Stimulated activated naive CD8-positive, alpha-beta T cell treated with anti-CD3 and anti-CD28 coated beads, Interleukin-15, amount 100 ng/mL, for 72 hours (primary cell): ENCODE measurements at regions not wholly inside any gene's neighbourhood (a gene's known extent, or its start where the extent isn't known, plus 50 kb on each side); places are given as distances from the start of the nearest gene placed in this dataset.
A peak's percentile ranks its signal among the peaks of the same experiment; 100 is the strongest.
"Not testable (repeated sequence)": the region's sequence is repeated elsewhere in the genome, so short reads cannot be mapped to it uniquely, and the experiment has no call there.

Experiments used
- ATAC-seq: fragments of 150-1000 bp; cut with Tn5 transposase; 2 replicates; pipeline ENCODE4 v1.10.0; 2021; ENCODE audit warnings: mild to moderate bottlenecking, moderate library complexity
- DNase-seq, 2 donors: peaks; one replicate each; pipeline ENCODE4 v3.0.0; 2021 to 2022
- H3K27ac Mint-ChIP-seq, 2 donors: one replicate each; pipeline ENCODE4 v1.8.0; 2022; ENCODE audit warnings: mild to moderate bottlenecking in 2 of 2, mixed read lengths in 2 of 2, moderate library complexity in 2 of 2
- H3K27me3 Mint-ChIP-seq: one replicate; pipeline ENCODE4 v1.8.0; 2022; ENCODE audit warnings: mixed read lengths
- H3K4me1 Mint-ChIP-seq: one replicate; pipeline ENCODE4 v1.8.0; 2022; ENCODE audit warnings: mild to moderate bottlenecking, mixed read lengths
- H3K4me3 Mint-ChIP-seq, 2 donors: one replicate each; pipeline ENCODE4 v1.8.0; 2022; ENCODE audit warnings: mild to moderate bottlenecking in 2 of 2, mixed read lengths in 2 of 2, moderate library complexity in 1 of 2
- H3K9me3 Mint-ChIP-seq, 2 donors: one replicate each; pipeline ENCODE4 v1.8.0; 2022; ENCODE audit warnings: mixed read lengths in 2 of 2

DNA sequence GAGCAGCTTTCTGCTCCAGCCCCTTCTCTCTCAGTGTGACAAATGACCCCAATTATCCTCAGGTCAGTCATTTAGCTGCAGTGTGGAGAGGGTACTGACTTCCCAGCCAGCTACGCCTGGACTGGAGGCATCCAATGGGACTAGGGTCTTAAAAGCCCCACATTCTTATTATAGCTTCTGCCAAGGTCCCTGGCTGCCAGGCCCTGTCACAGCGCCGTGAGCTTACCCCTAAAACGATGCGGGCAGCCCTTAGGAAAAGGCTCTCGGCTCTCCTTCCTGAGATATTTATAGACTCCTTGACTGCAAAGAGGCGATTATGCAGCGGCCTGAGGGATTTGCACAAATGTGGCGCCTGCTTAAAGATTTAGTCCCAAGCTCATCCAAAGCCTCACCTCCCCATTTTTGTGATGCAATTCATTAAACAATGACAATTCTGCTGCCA, 69.2 kb upstream of the EDAR start:
- Mint-ChIP-seq H3K27ac (no peak overlapping the region), H3K4me3 (no peak overlapping the region), H3K4me1 (peaks cover 40% of the 10 kb centered on the region), H3K9me3 (no peaks in the 10 kb centered on the region), H3K27me3 (no peaks in the 10 kb centered on the region)
- ATAC-seq = no peak
- no peak for DNase-seq

DNA sequence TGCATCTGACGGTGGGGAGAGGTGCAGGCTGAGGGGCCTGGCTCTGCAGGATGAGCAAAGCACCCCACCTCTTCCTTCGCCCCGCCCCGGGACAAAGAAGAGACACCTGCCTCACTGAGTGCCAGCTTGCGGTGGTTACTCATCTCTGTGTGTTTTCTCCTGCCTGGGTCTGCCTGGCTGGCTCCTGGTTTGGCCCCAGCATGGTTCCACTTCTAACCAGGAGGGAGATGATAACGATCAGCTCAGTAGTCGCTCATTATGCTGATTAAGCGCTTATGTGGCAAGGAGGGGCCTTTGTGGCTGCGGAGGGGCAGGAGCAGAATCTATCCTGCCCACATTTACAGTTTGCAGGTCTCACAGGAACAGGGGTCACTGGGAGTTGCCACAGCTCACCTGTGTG, 68.7 kb upstream of the EDAR start:
- no peak overlapping the region for H3K4me3 Mint-ChIP-seq
- H3K9me3 Mint-ChIP-seq = no peaks in the 10 kb centered on the region
- H3K27ac Mint-ChIP-seq = peak overlapping the region in 1 of 2 donors; percentile 71
- no peaks in the 10 kb centered on the region for H3K27me3 Mint-ChIP-seq
- ATAC-seq (peak; percentile 80), DNase-seq (peak in 1 of 2 donors; percentile 30)
- peaks cover 34% of the 10 kb centered on the region for H3K4me1 Mint-ChIP-seq

DNA sequence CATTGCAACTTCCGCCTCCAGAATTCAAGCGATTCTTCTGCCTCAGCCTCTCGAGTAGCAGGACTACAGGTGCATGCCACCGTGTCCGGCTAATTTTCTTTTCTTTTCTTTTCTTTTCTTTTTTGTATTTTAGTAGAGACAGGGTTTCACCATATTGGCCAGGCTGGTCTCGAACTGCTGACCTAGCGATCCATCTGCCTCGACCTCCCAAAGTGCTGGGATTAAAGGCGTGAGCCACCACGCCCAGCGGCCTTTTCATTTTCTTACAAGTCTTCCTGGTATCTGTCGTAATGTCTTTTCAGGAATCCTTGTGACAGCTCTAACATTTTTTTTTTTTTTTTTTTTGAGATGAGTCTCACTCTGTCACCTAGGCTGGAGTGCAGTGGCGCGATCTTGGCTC, 66.4 kb upstream of the EDAR start:
- H3K27me3 Mint-ChIP-seq = no peaks in the 10 kb centered on the region
- H3K4me3 Mint-ChIP-seq = no peak overlapping the region
- peaks cover 32% of the 10 kb centered on the region for H3K4me1 Mint-ChIP-seq
- no peak for ATAC-seq
- H3K27ac Mint-ChIP-seq = peak overlapping the region in 1 of 2 donors; percentile 80
- no peak for DNase-seq
- H3K9me3 Mint-ChIP-seq = no peaks in the 10 kb centered on the region

DNA sequence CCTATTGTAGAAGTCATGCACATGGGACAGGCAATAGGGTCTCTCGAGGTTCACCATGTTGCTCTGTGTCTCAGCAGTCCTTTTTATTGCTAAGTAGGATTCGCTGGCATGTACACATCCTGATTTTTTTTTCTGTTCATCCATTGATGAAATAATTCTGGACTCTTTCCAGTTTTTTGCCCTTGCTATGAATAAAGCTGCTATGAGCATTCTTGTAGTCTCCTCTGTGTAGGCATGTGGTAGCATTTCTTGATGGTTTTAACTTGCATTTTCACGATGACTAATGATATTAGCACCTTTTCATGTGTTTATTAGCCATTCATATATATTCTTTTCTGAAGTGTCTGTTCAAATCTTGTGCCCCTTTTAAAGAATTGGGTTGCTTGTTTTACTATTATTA, 65.8 kb upstream of the EDAR start:
- Mint-ChIP-seq H3K9me3 (no peaks in the 10 kb centered on the region), H3K4me3 (no peak overlapping the region), H3K4me1 (peaks cover 27% of the 10 kb centered on the region), H3K27me3 (no peaks in the 10 kb centered on the region), H3K27ac (no peak overlapping the region)
- DNase-seq (no peak), ATAC-seq (no peak)

DNA sequence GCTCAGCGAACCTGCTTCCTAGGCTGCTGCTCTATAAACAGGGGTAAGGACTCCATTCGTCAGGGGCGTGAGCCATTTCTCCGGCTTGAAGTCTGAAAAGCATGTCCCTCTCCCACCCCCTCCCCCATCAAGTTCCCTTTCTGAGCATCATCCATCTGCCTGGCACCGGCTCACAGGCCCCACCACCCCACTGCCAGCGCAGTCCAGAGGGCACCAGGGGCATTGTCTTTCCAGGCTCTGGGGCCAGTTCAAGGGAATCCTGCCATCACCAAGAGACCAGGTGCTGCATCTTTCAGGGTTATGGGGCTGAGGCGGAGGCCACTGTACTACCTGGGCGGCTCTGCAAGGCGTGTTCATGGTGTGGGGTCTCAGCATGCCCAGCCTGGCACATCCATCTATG, 64.7 kb upstream of the EDAR start:
- no peak overlapping the region for H3K27ac Mint-ChIP-seq
- H3K9me3 Mint-ChIP-seq = no peaks in the 10 kb centered on the region
- no peaks in the 10 kb centered on the region for H3K27me3 Mint-ChIP-seq
- DNase-seq (no peak), ATAC-seq (no peak)
- H3K4me3 Mint-ChIP-seq = no peak overlapping the region
- peaks cover 20% of the 10 kb centered on the region for H3K4me1 Mint-ChIP-seq

DNA sequence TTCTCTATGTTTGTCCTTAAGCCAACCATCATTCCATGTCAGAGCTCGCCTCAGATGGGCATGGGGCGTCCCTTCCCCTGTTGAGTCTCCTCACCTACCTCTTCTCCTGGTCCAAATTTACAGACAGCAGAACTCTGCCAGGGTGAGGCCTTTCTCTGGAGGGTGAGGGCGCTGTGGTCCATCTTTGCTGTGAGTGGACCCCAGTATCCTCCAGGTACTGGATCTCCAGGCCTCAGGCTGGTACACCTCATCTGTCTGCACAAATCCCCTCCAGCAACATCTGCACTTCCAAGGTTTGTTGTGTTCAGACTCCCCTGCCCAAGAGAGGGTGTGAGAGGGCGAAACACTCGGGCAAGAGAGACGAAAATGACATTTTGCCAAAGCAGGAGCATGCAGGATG, 63.9 kb upstream of the EDAR start:
- Mint-ChIP-seq H3K9me3 (no peaks in the 10 kb centered on the region), H3K4me3 (no peak overlapping the region), H3K4me1 (peaks cover 16% of the 10 kb centered on the region), H3K27ac (no peak overlapping the region), H3K27me3 (no peaks in the 10 kb centered on the region)
- DNase-seq = no peak
- no peak for ATAC-seq

DNA sequence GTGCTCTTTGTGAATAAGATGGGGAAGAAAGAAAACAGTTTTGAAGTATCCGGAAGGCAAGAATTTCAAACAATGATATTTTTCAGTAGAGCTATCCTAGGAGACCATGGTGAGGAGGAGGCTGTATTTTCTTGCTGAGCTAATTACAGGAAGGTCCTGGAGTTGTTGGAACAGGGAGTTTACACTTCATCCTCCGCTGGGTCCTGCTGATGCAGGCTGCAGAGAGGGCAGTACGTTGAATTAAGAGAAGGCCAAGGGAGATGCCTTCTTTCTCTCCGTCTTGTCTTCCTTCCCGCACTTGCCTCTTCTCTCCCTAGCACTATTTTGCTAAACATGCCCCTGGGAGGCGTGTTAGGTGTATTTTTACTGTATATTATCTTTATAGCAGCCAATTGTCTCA, 60.0 kb upstream of the EDAR start:
- peak overlapping the region in 1 of 2 donors; percentile 63 for H3K27ac Mint-ChIP-seq
- no peaks in the 10 kb centered on the region for H3K9me3 Mint-ChIP-seq
- ATAC-seq = no peak
- no peak for DNase-seq
- H3K4me3 Mint-ChIP-seq = no peak overlapping the region
- H3K27me3 Mint-ChIP-seq = no peaks in the 10 kb centered on the region
- H3K4me1 Mint-ChIP-seq = peaks cover 29% of the 10 kb centered on the region

DNA sequence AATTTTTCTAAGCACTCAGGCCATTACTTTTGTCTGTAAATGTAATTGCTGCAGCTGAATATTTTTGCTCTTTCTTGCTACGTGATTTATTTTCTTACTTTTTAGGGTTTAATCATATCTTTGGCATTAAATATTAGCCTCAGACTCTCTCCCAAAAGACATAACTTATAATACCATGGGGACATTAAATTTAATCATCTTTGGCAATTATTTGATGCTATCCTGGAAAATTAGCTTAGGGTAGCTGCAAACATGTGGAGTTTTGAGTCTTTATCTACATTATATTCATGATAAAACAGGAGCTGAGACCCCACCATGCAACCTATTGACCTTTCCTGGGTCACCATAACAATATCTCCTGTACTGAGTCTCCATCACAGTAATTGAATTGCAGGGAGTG, 59.1 kb upstream of the EDAR start:
- Mint-ChIP-seq H3K27me3 (no peaks in the 10 kb centered on the region), H3K4me3 (no peak overlapping the region), H3K9me3 (no peaks in the 10 kb centered on the region), H3K4me1 (peaks cover 29% of the 10 kb centered on the region), H3K27ac (no peak overlapping the region)
- ATAC-seq (no peak), DNase-seq (no peak)

DNA sequence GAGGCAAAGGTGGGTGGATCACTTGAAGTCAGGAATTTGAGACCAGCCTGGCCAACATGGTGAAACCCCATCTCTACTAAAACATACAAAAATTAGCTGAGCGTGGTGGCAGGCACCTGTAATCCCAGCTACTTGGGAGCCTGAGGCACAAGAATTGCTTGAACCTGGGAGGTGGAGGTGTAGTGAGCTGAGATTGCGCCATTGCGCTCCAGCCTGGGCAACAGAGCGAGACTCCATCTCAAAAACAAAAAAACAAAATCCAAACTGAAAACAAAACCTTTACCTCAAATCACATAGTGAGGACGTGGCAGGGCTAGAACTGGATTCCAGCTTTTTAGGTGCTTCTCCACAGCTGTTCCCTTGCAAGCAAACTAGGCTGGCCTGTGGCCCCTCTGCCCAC, 58.5 kb upstream of the EDAR start:
- not testable (repeated sequence) for H3K4me3 Mint-ChIP-seq, H3K27me3 Mint-ChIP-seq, DNase-seq, ATAC-seq, H3K9me3 Mint-ChIP-seq
- Mint-ChIP-seq H3K27ac (peak overlapping the region; percentile 6 to 88), H3K4me1 (peaks cover 29% of the 10 kb centered on the region)

DNA sequence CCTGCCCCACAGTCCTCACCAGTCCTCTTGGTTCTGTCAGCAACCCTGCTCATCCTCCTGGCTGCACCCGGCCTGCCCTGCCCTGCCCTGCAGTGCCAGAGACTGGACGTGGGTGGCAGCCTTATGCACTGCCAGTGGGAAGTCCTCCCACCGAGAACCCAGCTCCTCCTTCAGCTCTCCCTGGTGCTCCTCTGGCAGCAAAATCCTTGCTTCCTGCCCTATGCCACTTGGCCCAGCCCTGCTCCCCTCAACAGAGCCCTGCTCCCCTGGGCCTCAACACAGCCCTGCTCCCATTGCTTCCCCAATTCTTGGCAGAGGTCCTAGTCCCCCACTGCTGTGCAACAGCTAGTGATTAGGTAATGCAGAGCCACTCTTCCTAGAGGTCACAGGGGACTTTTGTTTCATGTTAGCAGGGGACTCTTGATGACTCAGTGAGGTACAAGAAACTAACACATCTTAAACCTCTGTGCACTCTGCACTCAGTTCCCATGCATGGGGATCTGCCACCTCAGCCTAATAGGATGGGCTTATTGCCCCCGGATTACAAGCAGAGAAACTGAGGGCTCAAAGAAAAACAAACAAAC, 58.0 kb upstream of the EDAR start:
- Mint-ChIP-seq H3K27me3 (no peaks in the 10 kb centered on the region), H3K27ac (peak overlapping the region; percentile 6 to 88), H3K4me3 (peak overlapping the region; percentile 43 to 78), H3K9me3 (no peaks in the 10 kb centered on the region), H3K4me1 (peaks cover 29% of the 10 kb centered on the region)
- DNase-seq (peak; percentile 30 to 43), ATAC-seq (peak; percentile 99)

DNA sequence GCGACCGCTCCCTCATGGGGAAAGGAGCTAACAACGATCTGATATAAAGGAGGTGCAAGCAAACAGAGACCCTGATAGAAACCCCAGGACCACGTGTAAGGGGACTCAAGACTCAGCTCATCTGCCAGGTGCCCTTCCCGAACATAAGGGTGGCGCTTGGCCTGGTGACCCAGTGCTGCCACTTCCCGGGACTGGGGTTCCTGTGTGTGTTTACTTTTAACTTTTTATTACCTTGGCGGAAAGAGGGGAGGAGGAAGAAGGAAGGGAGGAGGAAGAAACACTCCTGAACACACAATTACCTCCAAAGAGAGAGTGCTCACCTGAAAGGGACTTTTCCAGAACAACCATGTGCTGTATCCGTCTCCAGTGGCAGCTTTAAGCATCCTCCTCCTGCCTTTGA, 56.5 kb upstream of the EDAR start:
- H3K27ac Mint-ChIP-seq = peak overlapping the region in 1 of 2 donors; percentile 86
- DNase-seq (no peak), ATAC-seq (no peak)
- H3K9me3 Mint-ChIP-seq = no peaks in the 10 kb centered on the region
- no peaks in the 10 kb centered on the region for H3K27me3 Mint-ChIP-seq
- peaks cover 29% of the 10 kb centered on the region for H3K4me1 Mint-ChIP-seq
- H3K4me3 Mint-ChIP-seq = no peak overlapping the region

DNA sequence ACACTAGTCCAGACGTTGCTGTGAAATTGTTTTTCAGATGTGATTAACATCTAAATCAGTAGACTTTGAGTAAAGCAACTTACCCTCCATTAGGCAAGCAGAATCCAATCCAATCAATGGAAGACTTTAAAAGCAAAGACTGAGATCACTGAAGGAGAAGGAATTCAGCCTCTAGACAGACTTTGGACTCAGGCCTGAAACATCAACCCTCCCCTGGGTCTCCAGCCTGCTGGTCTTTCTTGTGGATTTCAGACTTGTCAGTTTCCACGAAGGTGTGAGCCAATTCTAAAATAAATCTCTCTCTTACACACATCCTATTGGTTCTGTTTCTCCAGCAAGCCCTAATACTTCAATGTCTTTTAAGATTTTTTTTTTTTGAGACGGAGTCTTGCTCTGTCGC, 50.0 kb upstream of the EDAR start:
- no peak overlapping the region for H3K27ac Mint-ChIP-seq
- H3K9me3 Mint-ChIP-seq = no peaks in the 10 kb centered on the region
- ATAC-seq (no peak), DNase-seq (no peak)
- H3K4me3 Mint-ChIP-seq = no peak overlapping the region
- H3K4me1 Mint-ChIP-seq = peaks cover 16% of the 10 kb centered on the region
- no peaks in the 10 kb centered on the region for H3K27me3 Mint-ChIP-seq
